GM18505 (cell line): ENCODE measurements at regions not wholly inside any gene's neighbourhood (a gene's known extent, or its start where the extent isn't known, plus 50 kb on each side); places are given as distances from the start of the nearest gene placed in this dataset.
"Not testable (repeated sequence)": the region's sequence is repeated elsewhere in the genome, so short reads cannot be mapped to it uniquely, and the experiment has no call there.

Experiments used
- ATAC-seq: cut with Tn5 transposase; IDR thresholded peaks from one replicate; pipeline ENCODE4 v1.9.1; 2021; ENCODE audit not compliant: unreplicated experiment
- POLR2A ChIP-seq: IDR thresholded peaks from 4 replicates; pipeline ENCODE4 v1.6.1; 2011; ENCODE audit warnings: borderline replicate concordance; ENCODE audit not compliant: insufficient read depth, insufficient read length; ENCODE audit errors: extremely low read depth

- no peak for TF ChIP-seq POLR2A
- ATAC-seq = no peak
Observed at GRCh38 chr7:9036080-9036479, 602.7 kb downstream of the NXPH1 start.

- no peak for ATAC-seq
- no peak for TF ChIP-seq POLR2A
Observed at GRCh38 chr7:9071160-9071762, 637.9 kb downstream of the NXPH1 start.

DNA sequence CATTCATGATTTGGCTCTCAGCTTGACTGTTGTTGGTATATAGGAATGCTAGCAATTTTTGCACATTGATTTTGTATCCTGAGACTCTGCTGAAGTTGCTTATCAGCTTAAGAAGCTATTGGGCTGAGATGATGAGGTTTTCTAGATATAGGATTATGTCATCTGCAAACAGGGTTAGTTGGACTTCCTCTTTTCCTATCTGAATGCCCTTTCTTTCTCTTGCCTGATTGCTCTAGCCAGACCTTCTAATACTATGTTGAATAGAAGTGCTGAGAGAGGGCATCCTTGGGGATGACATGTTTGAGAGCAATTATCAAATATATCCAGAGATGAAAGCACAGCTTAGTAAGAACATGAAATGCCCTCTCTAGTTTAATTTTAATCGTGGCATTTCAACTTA, 642.4 kb downstream of the NXPH1 start:
- not testable (repeated sequence) for ATAC-seq

- no peak for TF ChIP-seq POLR2A
- ATAC-seq = no peak
Observed at GRCh38 chr7:9082203-9082602, 648.8 kb downstream of the NXPH1 start.

DNA sequence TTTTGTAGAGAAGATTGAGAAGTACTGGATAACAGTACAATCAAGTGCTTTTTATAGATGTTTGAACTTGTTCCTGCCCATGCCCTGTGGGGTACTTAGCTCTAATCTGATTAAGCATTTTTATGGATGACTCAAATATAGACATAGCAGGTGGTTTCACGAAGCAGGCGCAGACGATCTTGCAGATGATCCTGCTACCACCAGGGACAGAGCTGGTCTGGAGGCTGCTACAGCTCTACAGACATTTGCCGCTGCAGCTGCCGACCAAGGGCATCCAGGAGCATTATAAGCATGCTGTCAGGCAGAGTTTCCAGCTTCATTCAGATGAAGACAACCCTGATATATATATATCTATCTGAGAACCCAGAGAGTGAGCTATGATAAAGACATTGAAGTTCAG, 650.4 kb downstream of the NXPH1 start:
- ATAC-seq = no peak

GRCh38 chr7:9091282-9091681, 657.9 kb downstream of the NXPH1 start:
- no peak for ATAC-seq
- no peak for TF ChIP-seq POLR2A

More for the DNA sequence above, 650.4 kb downstream of the NXPH1 start:
- TF ChIP-seq POLR2A = no peak

DNA sequence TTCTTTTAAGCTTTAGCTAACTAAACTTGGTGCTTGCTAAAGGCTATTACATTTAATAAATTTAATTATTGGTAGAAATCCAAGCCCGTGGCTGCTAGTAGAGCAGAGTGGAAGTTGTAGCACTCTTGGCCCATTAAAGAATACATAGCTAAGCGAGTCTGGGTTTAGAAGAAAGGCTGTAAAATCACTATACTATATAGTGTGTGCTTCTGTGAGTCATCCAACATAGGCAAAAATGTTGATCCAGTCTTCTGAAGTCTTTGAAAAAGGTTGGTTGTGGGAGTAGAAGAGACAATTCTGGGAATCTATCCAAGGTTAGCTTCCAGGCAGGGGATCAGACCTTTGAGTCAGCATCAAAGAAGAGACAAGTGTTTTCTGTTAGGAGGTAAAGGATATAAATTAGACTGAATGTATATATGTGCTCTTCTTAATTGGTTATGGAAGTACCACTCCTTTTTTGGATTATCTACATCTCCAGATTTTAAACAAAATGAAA, 664.2 kb downstream of the NXPH1 start:
- ATAC-seq = no peak

GRCh38 chr7:9100289-9100688, 666.9 kb downstream of the NXPH1 start:
- TF ChIP-seq POLR2A = no peak
- no peak for ATAC-seq

More for the DNA sequence above, 664.2 kb downstream of the NXPH1 start:
- no peak for TF ChIP-seq POLR2A

DNA sequence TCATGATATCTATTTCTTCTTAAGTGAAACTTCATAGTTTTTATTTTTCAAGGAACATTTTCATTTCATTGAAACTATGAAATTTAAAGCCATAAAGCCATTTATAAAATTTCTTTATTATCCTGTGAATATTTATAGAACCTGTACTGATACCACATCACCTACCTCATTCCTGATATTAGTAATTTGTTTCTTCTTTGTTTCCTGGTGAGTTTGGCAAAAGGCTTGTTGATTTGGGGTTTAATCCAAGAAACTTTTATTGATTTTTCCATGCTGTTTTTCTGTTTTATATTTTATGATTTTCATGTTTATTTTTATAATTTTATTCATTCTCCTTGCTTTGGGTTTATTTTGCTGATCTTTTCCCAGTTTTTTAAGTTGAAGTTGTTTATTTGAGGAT, 669.4 kb downstream of the NXPH1 start:
- TF ChIP-seq POLR2A = no peak
- ATAC-seq = no peak

DNA sequence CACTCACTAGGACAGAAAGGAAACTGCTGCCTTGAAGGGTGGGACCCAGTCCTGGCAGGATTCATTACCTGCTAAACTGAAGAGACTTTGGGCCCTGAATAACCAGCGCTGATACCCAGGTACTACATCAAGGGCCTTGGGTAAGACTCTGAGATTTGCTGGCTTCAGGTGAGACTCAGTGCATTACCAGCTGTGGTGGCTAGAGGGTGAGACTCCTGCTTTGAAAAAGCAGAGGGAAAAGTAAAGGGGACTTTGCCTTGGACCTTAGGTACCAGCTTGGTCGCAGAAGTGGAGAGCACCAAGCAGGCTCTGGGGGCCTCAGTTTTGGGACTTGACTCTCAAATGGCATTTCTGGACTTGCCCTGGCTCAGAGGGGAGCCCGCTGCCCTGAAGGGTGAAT, 673.3 kb downstream of the NXPH1 start:
- TF ChIP-seq POLR2A = no peak
- ATAC-seq = no peak

- TF ChIP-seq POLR2A = no peak
- ATAC-seq = no peak
Observed at GRCh38 chr7:9120331-9120730, 686.9 kb downstream of the NXPH1 start.

DNA sequence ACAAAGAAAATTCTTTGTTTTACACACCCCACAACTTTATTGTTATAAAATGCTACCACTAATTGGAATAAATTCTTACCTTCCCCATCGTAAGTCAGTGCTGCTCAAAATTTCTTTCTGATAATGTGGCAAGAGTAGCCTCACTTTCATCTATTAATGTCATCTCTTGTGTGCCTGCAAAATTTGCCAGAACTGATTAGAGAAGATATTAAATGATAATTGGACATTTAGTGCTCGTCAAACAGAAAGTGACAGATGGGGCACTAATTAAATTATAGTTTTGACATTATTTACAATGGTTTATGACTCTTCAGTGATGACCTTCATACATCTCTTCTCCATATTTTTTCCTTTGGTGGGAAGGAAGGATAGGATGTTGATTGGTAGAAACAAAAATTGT, 690.9 kb downstream of the NXPH1 start:
- ATAC-seq = no peak
- no peak for TF ChIP-seq POLR2A

DNA sequence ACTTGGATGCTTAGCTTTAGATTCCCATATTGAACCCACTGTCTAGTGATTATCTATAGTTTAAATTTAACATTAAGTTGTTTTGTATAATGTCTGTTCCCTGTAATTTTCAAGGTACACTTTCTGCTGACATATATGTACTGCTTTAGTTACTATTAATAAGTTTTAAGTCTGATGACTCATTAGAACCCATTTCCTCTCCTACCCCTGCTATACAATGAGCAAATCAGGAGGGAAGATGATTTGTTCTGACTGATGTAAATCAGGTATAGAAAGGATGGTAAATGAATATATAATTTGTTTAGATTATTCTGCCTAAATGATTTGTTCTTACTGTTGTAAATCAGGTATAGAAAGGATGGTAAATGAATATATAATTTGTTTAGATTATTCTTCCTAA, 691.8 kb downstream of the NXPH1 start:
- no peak for ATAC-seq
- no peak for TF ChIP-seq POLR2A

DNA sequence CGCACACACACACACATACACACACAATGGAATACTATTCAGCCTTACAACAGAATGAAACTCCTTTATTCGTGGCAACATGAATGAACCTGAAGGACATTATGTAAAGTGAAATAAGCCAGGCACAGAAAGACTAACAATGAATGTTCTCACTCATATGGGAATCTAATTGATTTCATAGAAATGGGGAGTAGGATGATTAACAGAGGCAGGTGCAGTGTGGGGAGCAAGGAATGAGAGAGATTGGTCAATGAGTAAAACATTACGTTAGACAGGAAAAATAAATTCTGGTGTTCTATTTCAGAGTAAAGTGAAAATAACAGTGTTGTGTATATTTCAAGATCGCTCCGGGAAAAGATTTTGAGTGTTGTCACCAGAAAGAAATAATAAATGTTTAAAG, 694.5 kb downstream of the NXPH1 start:
- ATAC-seq = no peak
- no peak for TF ChIP-seq POLR2A

DNA sequence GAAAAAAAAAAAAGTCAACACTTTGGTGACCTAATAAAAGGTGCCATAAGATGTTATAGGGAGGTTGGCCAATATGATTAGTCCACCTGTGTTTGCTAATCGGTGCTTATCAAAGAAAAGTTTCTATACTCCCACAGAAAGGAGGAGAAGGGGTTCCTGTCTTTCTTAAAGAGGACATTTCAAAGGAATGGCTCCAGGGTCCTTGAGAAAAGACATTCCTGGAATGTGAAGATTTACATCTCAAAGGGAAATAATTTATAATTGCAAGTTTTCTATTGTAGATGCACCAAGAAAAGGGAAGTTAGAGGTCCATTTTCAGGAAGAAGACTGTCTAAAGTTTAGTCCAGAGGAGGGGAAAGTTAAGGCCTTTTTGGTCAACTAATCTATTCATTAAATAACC, 715.3 kb downstream of the NXPH1 start:
- ATAC-seq = no peak
- no peak for TF ChIP-seq POLR2A
